ENCODE measurements at regions not wholly inside any gene's neighbourhood (a gene's known extent, or its start where the extent isn't known, plus 50 kb on each side); places are given as distances from the start of the nearest gene placed in this dataset.

GRCh38 chr22:49555526-49555925 is 272.1 kb downstream of the BRD1 start:
- TF ChIP-seq CTCF (IDR thresholded peaks at IDR 0.05) (no peak), ZFX (IDR thresholded peaks at IDR 0.05; ENCODE audit: borderline replicate concordance) (no peak)

DNA sequence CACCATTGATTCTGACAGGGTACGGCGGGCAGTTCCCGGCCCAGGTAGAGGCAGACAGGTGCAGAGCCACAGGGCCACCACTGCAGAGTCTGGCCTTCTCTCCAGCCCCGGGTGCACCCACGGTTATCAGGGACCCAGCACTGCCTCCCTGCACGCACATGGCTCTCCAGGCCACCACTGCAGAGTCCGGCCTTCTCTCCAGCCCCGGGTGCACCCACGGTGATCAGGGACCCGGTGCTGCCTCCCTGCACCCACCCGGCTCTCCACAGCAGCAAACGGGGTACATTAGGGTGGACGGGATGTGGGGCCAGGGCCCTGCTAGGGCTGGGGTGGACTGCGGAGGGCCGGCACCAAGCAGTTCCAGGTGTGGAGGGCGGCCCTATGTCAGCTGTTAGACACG is 272.9 kb downstream of the BRD1 start:
- no peak for TF ChIP-seq ZFX (IDR thresholded peaks at IDR 0.05; ENCODE audit: borderline replicate concordance)
- TF ChIP-seq CTCF (IDR thresholded peaks at IDR 0.05): no peak
- H3K27ac ChIP-seq: no peak overlapping the region

More at GRCh38 chr22:49555526-49555925, 272.1 kb downstream of the BRD1 start:
- no peak overlapping the region for H3K27ac ChIP-seq

- TF ChIP-seq ZFX (IDR thresholded peaks at IDR 0.05; ENCODE audit: borderline replicate concordance) (no peak), CTCF (IDR thresholded peaks at IDR 0.05) (no peak)
- no peak overlapping the region for H3K27ac ChIP-seq
These were observed 273.4 kb downstream of the BRD1 start for GRCh38 chr22:49554296-49554625.

DNA sequence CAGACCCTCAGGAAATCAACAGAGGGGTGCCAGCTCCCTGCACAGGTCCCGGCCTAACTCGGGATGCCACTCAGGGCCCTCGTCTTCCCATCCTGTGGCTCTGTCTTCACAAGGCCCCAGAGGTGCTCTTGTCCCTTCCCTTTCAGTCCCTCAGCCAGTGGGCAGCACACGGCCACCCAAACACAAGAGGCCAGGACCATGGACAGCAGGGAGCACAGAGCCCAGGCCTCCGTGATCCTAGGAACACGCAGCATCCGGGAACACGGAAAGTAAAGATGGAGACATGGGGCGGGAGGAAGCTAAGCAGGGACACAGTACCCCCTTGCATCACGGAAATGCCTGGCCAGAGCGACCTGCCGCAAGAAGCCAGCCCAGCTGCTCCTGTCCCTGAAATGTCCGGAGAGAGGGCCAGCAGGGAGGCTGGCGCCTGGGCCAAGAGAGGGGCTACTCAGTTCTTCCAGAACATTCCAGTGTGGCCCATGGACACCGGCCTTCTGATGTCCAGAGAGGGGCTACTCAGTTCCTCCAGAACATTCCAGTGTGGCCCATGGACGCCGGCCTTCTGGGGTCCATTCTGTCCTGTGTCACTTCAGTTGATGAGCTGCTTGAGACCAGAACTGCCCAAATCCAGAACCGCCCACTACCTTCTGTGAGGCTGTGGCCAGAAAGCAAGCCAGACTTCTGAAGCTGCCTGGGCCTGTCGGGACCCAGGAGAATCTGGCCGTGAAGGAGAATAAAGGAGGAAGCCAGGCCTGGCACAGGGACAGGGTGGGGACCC is 274.0 kb downstream of the BRD1 start:
- TF ChIP-seq CTCF (IDR thresholded peaks at IDR 0.05): no peak
- TF ChIP-seq ZFX (IDR thresholded peaks at IDR 0.05; ENCODE audit: borderline replicate concordance): no peak
- H3K27ac ChIP-seq: no peak overlapping the region

DNA sequence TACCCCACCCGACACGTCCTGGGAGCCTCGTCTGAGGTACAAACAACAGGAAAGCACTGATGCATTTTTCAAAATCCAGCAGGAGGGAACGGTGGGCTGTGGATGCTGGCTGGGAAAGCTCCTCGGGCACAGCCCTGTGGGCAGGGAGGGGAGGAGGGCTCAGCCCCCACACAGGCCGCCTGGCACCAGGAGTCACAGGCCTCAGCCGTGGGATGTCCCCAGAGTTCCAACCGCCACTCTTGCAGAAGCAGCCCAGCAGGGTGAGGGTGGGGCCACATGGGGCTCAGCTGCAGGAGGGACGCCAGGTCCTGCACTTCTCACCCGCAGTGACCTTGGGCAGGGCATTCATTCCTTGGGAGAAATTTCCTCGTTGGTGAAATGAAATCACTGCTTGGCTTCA is 274.6 kb downstream of the BRD1 start:
- TF ChIP-seq ZFX (IDR thresholded peaks at IDR 0.05; ENCODE audit: borderline replicate concordance): no peak
- no peak for TF ChIP-seq CTCF (IDR thresholded peaks at IDR 0.05)

GRCh38 chr22:49551897-49552614 is 275.6 kb downstream of the BRD1 start:
- TF ChIP-seq CTCF (IDR thresholded peaks at IDR 0.05): no peak
- TF ChIP-seq ZFX (IDR thresholded peaks at IDR 0.05; ENCODE audit: borderline replicate concordance): no peak
- H3K27ac ChIP-seq: no peak overlapping the region

More for the DNA sequence above, 274.6 kb downstream of the BRD1 start:
- no peak overlapping the region for H3K27ac ChIP-seq

GRCh38 chr22:49551446-49551845 is 276.2 kb downstream of the BRD1 start:
- H3K27ac ChIP-seq: no peak overlapping the region
- no peak for TF ChIP-seq CTCF (IDR thresholded peaks at IDR 0.05)
- TF ChIP-seq ZFX (IDR thresholded peaks at IDR 0.05; ENCODE audit: borderline replicate concordance): no peak
